WI38 (cell line): ENCODE measurements at regions not wholly inside any gene's neighbourhood (a gene's known extent, or its start where the extent isn't known, plus 50 kb on each side); places are given as distances from the start of the nearest gene placed in this dataset.

Source experiments
- H3K4me3 ChIP-seq: 2 replicates; pipeline ENCODE4 v1.5.1; 2011; ENCODE audit warnings: low read depth, mild to moderate bottlenecking, control low read depth, low read length
- TF ChIP-seq, protein P1 (sequence below): IDR thresholded peaks from 2 replicates; pipeline ENCODE4 v1.5.1; 2012; ENCODE audit warnings: low read depth, mild to moderate bottlenecking, control low read depth, low read length

DNA sequence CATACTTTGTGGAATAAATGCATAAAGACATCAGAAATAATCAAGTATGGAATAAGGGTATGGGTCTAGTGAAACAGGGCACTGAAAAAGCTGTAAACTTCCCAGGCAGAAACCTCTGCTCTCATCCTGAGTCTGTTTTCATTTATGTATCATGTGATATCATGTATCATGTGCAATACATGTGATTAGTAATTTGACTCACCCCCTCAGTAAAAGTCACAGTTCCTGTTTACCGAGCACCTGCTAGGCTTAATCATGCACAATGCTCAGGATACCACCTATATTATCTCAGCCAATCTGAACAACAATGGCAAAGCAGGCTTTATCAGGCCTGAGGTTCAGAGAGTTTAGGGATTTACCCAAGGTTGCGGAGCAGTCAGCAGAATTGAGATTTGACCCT is 250.6 kb upstream of the TENM4 start:
- no peak overlapping the region for H3K4me3 ChIP-seq
- TF ChIP-seq, protein P1, sequence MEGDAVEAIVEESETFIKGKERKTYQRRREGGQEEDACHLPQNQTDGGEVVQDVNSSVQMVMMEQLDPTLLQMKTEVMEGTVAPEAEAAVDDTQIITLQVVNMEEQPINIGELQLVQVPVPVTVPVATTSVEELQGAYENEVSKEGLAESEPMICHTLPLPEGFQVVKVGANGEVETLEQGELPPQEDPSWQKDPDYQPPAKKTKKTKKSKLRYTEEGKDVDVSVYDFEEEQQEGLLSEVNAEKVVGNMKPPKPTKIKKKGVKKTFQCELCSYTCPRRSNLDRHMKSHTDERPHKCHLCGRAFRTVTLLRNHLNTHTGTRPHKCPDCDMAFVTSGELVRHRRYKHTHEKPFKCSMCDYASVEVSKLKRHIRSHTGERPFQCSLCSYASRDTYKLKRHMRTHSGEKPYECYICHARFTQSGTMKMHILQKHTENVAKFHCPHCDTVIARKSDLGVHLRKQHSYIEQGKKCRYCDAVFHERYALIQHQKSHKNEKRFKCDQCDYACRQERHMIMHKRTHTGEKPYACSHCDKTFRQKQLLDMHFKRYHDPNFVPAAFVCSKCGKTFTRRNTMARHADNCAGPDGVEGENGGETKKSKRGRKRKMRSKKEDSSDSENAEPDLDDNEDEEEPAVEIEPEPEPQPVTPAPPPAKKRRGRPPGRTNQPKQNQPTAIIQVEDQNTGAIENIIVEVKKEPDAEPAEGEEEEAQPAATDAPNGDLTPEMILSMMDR: no peak

DNA sequence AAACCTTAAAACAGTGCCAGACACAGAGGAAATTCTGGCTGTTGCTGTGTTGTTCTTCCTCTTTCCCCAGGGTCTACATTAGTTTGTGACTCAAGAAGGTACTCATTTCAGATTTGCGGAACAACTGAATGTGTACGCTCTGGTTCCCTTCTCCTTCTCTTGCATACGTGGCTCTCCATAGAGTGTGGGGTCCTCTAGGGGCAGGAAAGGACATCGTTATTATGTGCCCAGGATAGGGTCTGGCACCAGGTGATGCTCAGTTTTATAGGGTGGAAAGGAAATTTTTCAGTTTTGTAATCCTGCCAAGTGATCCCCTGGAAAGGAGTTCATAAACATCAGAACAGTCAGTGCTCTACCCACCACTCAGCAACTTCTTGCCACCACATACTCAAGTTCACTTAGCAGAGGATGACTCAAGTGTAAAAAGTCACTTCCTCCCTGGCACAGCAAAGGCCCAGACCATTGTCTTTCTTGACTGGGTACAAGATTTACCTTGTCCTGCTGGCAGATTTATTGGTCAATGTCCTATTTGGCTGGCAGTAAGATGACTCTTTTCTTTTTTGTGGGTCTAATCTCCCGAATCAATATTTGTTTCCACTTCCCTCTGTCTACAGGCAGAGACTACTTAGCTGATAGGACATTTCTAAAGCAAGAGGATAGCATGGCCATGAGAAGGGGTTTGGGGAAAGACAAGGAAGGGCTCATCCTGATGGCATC is 246.0 kb upstream of the TENM4 start:
- no peak overlapping the region for H3K4me3 ChIP-seq
- TF ChIP-seq, protein P1: no peak

DNA sequence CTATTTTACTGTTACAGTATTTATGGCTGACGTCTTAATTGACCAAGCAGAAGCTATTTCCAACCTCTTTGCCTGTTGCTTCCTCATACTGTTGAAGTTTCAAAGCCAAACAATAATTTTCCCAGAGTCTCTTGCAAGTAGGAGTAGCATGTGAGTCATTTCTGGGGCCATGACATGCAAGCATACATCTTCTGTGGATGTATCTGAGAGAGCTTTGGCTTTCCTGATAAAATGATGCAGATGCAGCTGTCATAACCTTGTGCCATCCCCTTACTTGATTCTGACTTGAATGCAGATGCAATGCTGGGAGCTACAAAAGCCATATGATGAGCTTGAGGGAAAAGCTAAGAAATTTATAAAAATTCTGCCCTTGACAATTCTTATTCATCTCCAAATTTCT is 243.1 kb upstream of the TENM4 start:
- no peak overlapping the region for H3K4me3 ChIP-seq
- TF ChIP-seq, protein P1: no peak

DNA sequence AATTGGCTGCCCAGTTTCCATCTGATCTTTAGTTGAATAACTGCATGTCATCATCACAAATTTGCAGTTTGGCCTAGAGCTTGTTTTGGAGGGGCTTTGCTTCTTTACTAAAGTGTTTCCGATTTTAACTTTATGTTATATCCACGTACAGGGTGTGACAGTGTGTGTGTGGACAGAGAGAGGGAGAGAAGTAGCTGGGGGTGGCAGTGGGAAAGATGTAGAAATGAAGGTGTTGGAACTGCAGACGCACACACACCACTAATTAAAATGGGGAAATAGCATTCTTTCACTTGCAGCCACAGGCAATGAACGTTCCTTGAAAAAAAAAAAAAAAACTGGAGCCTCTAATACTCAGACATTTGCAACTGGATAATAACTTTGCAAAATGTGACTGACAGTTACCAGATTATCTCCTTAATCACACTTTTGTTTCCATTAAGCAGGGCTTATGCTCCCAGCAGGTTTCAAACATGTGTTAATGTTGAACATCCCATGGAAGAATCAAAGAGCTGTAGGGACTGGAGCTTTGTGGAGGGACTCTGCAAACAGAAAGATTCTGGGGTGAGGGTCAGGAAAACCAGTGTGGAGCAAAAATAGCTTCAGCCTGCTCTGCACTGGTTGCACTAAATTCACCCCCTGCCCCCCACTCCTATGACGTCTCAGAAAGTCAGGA is 238.1 kb upstream of the TENM4 start:
- H3K4me3 ChIP-seq: no peak overlapping the region

DNA sequence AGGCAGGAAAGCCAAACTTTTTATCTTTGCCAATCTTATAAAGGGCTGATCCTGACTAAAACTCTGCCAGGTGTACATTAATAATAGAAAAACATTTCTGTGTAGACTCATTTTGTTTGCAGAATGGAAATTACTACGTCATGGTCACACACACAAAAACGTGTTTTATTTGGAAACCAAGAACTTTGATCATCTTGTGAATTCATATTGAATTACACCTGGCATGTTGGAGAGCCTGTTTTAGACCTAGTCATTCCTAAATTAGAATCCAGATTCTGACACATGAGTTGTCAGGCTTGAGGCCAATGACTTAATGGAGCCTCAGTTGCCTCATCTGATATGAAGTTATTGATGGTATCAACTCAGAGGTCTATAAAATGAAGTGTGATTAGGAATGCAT is 235.6 kb upstream of the TENM4 start:
- TF ChIP-seq, protein P1: no peak

More for the DNA sequence above, 238.1 kb upstream of the TENM4 start:
- TF ChIP-seq, protein P1: no peak

GRCh38 chr11:79675081-79675480 is 234.3 kb upstream of the TENM4 start:
- no peak overlapping the region for H3K4me3 ChIP-seq
- TF ChIP-seq, protein P1: no peak

More for the DNA sequence above, 235.6 kb upstream of the TENM4 start:
- H3K4me3 ChIP-seq: no peak overlapping the region

DNA sequence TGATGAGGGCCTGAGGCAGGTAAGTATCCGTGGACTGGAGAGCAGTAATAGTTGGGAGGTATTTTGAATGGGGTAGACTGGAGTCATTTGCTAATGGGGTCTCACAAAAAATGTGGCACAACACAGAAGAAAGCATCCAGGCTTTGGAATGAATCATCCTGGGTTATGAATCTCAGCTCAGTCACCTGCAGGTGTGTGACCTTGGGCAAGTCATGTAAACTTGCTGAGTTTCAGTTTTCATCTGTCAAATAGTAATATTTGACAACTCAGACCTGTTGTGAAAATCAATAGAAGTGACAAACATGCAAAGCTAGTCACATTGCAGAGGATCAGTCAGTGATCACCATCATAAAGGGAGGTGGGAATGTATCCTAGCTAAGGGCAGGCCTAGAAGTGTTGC is 232.0 kb upstream of the TENM4 start:
- H3K4me3 ChIP-seq: no peak overlapping the region
- TF ChIP-seq, protein P1: no peak
